ENCODE measurements at regions not wholly inside any gene's neighbourhood (a gene's known extent, or its start where the extent isn't known, plus 50 kb on each side); places are given as distances from the start of the nearest gene placed in this dataset.
A peak's percentile ranks its signal among the peaks of the same experiment; 100 is the strongest.
"Not testable (repeated sequence)": the region's sequence is repeated elsewhere in the genome, so short reads cannot be mapped to it uniquely, and the experiment has no call there.

DNA sequence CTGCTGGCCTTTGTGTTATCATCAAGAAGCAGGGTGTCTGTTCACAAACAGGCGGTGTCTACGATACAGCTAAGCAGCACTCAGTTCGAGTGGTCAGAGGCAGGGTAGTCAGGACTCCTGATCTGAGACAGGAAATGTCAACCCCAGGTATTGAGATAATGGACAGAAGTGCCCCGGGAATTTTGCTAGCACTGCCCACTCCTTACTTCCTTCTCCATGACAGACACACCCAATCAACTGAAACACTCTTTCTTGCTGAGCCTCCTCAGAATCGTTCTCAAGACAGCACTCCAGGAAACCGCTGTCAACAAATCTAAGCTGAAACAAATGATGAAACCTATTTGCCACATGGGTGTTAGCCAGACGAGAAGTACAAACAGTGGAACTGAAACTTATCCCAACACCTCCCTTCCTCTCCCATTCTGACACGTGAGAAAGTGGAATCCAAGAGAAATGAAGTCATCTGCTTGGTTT lies 109.3 kb downstream of the GTF2IRD2B start:
- not testable (repeated sequence) for DNase-seq (ENCODE audit: low read depth in 2 of 2)

DNA sequence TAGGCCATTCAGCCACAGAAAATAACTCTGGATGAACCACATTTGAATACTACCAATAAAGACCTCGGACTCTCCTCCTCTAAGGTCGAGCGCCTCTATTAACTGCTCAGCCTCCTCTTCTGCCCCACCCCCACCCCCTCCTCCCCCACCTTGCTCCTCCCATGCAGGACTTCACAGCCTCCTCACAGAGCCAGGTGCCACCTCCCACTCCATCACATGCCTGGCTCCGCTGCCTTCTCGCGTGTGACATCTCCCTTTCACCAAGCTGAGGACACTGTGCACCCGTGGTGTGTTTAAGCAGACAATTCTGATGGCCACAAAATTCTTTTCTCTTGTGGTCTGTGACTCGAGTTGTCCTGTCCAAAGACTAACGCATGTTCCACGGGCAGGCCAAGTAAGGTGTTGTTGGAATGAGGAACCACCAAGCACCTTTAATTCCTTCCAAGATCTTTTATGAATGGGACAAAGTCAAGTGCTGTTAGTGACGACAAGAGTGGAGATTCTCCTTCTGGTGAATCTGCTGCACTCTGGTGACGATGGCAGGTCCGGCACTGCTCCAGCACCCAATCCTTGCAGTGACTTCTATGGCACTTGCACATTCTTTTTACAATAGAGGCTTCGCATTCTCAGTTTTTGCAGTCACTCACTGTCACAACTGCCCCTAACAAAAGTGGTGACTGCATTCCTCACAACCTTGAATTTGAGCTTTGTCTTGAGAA lies 113.1 kb downstream of the GTF2IRD2B start:
- not testable (repeated sequence) for DNase-seq (ENCODE audit: low read depth in 2 of 2)

DNA sequence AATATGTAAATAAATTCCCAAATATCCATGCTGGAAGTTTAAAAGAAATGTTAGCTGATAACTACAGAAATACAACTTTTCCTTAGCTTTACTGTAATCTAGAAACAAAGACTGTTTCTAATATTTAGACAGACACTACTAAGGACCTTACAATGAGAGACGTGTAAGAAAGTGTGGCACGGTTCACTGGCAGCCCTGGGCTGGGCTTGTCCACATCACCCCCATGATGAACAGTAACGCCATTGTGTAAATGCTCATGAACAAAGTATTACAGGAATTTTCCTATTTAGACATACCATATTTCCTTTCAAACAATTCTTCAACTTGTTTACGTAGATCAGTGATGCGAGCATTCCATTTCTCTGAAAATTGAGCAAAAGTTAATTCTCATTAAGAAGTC lies 123.1 kb downstream of the GTF2IRD2B start:
- not testable (repeated sequence) for DNase-seq (ENCODE audit: low read depth in 2 of 2)

DNA sequence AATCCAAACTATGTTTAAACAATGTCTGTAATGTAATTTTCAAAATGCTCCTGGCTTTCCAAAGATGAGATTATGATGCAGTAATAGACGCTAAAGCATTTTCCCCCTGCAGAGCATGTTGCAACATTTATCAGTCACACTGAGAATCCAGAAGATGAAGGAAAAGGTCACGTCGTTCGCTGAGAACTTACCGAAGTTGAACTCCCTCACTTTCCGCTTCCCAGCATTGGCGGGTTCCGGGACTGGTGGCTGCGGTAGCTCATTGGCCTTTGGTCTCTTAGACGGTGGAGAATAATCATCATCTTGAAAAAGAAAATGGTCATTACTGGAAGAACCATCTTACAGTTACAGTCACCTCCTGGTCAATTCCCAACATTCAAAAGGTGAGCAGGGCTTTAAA lies 124.6 kb downstream of the GTF2IRD2B start:
- DNase-seq (ENCODE audit: low read depth in 2 of 2), result not testable (repeated sequence)

DNA sequence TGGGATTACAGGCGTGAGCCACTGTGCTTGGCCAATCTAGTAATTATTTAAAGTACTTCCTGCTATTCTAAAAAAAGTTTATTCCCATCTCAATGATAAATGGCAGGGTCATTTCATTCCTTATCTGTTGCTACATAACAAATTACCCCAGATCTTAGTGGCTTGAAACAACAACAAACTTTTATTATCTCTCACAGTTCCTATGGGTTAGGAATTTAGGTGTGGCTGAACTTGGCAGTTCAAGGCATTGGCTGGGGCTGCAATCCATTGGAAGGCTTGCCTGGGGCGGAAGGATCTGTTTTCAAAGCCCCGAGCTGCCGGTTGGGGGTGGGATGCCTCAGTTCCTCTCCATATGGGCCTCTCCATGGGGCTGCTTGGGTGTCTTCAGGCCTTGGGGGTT lies 133.7 kb downstream of the GTF2IRD2B start:
- not testable (repeated sequence) for DNase-seq (ENCODE audit: low read depth in 2 of 2)

DNA sequence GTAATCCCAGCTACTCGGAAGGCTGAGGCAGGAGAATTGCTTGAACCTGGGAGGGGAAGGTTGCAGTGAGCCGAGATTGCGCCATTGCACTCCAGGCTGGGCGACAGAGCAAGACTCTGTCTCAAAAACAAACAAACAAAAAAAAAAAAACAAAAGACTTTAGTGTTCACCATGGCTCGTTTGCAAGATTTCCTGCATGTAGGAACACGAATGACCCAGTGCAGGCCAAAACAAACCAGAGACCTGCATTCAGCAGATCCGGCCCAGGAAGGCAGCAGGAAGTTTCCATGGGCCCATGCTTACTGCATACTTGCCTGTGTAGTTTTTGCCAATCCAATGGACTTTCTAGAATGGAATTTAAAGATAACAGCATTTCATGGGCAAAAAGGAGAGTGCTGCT lies 137.2 kb downstream of the GTF2IRD2B start:
- not testable (repeated sequence) for DNase-seq (ENCODE audit: low read depth in 2 of 2)

DNA sequence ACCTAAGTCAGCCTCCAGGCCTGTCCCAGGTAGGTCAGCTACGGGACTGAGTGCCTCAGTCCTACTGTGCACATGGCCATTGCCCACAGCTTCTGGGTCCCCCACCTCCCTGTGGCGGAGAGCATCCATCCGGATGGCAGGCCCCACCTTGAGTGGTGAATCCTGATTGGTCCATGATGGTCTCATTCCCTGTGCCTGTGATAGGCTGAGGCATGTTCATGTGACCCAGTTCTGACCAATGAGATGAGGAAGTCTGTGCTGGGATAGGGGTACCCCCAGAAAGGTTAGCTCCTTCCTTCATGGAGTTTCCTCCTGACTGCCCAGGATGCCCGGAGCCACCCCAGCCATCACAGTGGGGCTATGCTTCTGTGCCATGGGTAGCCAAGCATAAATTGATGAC lies 138.2 kb downstream of the GTF2IRD2B start:
- DNase-seq (ENCODE audit: low read depth in 2 of 2), result not testable (repeated sequence)

DNA sequence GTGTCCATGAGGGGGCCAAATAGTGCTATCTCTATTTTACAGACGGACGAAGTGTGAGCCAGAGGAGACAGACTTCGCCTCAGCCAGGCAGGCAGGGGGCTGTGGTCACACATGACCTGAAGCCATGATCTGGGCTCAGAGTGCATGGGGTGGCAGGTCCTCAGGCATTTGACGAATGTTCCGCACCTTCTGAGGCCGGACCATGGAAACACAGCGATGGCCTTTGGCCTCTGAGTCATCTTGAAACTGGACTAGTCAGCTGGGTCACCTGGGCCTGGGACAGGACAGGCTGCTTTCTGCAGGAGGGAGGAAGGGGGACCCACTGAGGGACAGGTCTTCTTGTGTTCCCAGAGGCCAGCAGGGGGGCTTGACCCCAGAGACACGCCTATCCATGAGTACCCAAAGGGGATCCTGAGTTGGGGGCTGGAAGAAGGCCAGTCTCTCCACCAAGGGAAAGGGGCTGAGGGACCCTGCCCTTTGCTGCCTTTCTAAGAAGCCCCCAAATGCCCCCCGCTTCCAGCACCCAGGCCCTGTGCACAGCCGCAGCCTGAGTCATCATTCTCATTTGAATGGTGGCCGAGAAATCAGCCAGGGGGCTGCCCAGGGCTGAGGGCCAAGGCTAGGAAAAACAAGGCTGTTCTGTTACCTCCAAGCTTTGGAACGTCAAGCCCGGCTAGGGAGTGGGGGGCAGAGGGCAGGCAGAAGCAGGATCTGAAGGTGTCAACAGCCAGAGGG lies 142.9 kb downstream of the GTF2IRD2B start:
- DNase-seq (ENCODE audit: low read depth in 2 of 2), result not testable (repeated sequence)

DNA sequence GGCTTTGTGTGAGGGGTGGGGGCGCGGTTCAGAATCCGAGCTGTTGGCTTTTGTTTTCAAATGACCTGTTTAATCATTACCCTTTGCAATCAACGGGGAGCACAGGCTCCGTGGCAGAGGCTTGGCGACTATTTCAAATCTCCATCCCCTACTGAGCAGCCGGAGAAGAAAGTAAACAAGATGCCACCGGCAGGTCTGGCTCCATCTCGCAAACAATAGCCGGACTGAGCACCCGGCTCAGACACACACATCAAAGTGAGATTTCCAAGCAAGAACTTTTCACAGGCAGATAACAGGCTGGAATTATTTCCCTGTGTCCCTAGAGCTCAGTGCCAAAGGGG lies 143.4 kb downstream of the GTF2IRD2B start:
- not testable (repeated sequence) for DNase-seq (ENCODE audit: low read depth in 2 of 2)

DNA sequence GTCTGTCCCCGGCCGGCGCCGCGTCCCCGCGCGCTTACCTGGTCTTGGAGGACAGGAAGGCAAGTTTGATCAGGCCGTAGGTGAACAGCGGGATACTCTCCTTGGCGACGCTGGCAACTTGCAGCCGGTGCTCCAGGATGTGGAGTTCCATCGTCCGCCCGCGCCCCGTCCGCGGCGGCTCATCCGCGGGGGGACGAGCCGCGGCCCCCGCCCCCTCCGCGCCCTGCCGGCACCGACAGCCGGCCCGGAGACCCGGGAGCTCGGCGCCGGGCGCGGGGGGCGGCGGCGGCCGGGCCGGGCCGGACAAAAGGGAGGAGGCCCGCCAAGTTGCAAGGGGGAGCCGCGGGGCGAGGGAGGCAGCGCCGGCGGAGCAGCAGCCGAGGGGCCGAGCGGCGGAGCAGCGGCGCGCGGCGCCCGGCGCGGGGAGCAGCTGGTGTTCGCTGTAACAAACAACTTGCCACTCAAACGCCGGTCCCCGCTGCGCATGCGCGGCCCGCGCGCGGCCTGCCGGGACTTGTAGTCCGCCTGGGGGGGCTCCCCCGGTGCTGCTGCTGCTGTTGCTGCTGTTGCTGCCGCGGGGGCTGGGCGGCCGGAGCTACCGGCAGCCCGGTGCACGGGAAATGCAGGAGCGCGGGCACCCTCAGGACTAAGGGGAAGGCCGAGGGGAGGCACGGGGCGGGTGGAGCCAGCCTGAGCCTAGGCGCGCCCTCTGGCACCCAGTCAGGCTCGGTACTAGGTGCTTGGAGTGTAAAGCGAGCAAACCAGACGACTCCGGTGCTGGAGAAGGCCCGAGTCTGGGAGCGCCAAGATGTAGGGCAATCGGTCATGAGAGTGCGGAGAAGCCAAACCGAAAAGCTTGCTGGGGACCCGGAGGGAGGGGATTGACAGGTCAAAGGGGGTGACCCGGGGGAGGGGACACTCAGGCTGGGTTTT lies 145.1 kb downstream of the GTF2IRD2B start:
- peak; percentile 8 to 33 for DNase-seq (ENCODE audit: low read depth in 2 of 2)

DNA sequence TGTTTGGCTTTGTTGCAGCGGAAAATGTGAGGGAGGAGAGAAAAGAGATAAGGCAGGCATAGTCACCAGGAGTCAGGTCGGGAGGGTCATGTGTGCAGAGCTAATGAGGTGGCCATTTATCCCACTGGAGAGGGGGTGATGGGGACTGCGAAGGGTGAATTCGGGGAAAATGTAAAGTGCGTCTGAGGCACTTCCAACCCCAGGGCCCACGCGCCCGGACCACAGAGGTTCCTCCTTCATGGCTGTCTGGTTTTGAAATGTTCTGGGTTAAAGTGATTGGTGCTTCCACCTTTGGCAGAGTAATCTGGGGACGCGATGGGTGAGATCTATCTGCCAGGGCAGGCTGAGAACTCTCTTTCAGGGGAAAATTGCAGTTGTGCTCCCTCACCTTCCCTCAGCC lies 145.9 kb downstream of the GTF2IRD2B start:
- not testable (repeated sequence) for DNase-seq (ENCODE audit: low read depth in 2 of 2)

DNA sequence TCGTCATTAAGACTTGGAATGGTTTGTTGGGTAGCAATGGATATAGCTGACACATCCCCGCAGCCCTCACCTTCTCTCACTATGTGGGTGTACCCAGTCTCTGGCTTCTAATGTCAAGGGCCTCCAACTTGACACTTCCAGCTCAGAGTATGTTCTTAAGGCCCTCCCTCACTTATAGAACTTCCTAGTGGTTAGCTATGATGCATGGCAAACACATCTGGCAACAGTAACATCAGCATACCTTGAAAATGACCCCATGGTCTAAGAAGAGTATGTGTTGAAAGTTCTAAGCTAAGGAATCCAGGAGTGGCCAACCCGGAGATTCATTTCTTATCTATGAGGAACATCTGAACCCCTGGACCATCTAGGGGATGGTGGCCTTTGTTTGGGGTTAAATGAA lies 151.2 kb downstream of the GTF2IRD2B start:
- not testable (repeated sequence) for DNase-seq (ENCODE audit: low read depth in 2 of 2)

DNA sequence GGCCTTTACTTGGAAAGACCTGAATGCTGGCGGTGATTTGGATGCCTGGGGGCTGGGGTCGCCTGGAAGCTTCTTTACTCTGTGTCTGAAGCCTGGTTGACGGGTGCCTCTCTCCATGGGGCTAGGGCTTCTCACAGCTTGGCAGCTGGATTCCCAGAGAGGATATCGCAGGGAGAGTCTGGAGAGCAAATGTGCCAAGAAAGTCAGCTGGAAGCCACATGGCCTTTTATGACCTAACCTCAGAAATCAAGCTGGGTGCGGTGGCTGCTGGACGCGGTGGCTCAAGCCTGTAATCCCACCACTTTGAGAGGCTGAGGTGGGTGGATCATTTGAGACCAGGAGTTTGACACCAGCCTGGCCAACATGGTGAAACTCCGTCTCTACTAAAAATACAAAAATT lies 147.2 kb upstream of the TRIM73 start:
- DNase-seq (ENCODE audit: low read depth in 2 of 2), result not testable (repeated sequence)

DNA sequence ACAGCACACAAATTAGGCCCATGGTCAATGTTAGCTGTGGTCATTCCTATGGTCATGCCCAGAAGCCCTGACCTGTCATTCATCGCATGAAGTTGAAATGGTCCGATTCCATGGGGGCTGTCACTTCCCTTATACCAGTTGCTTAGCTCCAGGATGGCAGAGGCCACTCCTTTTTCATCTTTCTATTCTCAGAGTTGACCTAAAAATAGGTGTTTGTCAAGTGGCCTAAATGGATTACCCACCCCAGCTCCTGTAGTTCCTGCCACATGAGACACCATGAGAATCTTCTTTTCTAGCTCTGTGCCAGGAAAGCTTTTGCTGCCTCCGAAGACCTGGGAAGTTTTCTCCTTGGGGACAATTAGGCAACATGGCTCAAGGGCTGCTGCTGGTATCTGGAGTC lies 141.2 kb upstream of the TRIM73 start:
- DNase-seq (ENCODE audit: low read depth in 2 of 2), result not testable (repeated sequence)

DNA sequence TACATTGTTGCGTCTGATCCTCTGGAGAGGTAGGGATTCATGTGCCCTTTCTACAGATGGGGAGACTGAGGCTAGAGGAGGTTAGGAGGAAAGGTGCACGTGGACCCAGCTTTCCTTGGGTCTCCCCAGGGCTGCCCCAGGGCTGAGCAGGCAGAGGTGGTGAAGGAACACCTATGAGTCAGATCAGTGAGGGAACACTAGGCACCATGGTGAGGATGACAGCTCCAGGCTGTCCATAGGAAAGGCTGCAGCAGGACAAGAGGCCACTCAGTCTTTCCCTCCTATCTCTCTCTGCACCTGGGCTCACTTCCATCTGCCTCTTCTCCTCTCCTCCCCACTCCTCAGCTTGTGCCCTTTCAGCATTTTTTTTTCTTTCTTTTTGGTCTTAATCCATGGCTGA lies 138.0 kb upstream of the TRIM73 start:
- not testable (repeated sequence) for DNase-seq (ENCODE audit: low read depth in 2 of 2)

DNA sequence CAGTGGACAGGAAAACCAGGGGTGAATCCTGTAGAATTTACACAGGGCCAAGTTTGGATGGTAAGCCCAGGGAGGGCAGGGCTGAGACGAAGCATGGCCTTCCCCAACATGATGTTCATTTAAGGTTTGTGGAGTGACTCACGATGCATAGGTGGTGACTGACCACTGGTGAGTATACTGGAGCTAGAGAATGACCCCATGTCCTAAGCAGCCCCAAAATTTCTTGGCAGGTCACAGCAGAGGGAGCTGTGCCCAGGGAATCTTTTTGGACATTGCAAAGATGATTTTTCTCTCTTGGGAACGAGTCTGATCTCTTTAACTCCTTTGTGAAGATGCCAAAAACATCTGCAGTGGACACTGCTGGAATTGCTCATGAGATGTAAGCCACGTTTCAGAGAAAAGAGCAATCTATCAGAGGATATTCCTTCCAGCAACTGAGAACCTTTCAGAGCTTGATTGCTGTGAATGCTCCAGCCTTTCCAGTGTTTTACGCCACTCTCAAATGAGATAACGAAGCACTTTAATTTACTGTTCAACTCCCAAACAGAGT lies 135.9 kb upstream of the TRIM73 start:
- DNase-seq (ENCODE audit: low read depth in 2 of 2), result not testable (repeated sequence)

DNA sequence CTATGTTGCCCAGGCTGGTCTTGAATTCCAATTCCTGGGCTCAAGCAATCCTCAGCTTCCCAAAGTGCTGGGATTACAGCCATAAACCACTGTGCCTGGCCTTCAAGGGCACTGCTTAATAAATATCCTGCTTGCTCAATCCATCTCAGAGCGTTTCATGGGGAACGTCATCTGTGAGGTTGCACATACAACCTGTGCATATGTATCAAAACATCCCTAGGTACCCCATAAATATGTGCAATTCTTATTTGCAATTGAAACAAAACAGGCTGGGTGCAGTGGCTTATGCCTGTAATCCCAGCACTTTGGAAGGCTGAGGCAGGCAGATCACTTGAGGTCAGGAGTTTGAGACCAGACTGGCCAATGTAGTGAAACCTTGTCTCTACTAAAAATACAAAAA lies 133.8 kb upstream of the TRIM73 start:
- DNase-seq (ENCODE audit: low read depth in 2 of 2), result not testable (repeated sequence)

DNA sequence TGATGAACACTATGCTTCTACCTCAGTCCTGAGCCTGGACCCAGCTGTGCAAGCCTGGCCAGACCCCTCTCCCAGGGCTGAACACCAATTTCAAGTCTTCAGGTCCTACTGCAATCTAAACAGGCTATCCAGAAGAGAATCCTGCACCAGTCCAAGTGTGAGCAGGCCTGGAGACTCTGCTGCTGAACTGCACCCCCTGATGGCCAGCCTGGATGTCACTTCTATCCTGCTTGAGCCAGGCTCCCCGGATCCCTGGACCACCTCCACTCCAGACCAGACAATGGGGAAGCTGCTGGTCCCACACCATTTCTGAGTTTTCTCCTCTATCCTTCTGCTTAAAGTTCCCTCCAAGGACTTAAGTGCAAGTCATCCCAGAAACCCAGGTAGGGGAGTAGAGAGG lies 127.3 kb upstream of the TRIM73 start:
- DNase-seq (ENCODE audit: low read depth in 2 of 2), result not testable (repeated sequence)

DNA sequence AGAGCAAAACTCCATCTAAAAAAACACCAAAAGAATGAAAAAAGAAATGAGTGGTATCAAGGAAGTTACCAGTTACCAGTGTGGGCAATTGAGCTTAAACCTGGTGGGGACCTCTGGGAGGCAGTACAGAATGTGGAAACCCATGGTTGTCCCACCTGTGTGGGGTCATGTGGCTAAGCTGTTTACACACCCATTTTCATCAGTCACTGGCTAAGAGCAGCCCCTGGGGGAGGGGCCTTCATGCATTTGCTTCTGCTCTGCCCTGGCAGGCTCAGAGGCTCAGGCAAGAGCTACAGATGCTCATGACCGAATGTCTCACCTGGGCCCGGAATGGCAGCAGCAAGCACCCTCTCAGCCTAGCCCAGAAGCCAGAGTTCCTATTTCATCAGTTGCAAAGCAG lies 126.3 kb upstream of the TRIM73 start:
- not testable (repeated sequence) for DNase-seq (ENCODE audit: low read depth in 2 of 2)

DNA sequence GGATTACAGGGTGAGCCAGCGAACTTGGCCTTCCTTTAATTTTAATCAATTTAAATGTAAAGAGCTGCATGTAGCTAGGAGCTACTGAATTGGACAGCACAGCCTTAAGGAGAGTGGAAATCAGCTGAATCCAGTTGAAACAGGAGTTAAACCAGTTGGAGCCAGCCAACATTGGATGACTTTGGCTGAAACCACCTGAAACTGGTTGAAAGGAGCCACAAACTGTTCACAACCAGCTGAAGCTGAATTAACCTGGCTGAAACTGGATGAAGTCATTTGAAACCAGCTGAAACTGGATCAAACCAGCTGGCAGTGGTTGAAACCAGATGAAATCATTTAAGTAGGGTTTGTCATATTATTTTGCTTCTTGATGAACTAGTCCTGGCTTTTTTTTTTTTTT lies 121.3 kb upstream of the TRIM73 start:
- not testable (repeated sequence) for DNase-seq (ENCODE audit: low read depth in 2 of 2)

Measured in stimulated activated CD8-positive, alpha-beta memory T cell treated with anti-CD3 and anti-CD28 coated beads, Interleukin-2, amount 100 ng/mL, for 1 hour (primary cell).